Neural progenitor cell (in vitro differentiated cells): ENCODE measurements at regions not wholly inside any gene's neighbourhood (a gene's known extent, or its start where the extent isn't known, plus 50 kb on each side); places are given as distances from the start of the nearest gene placed in this dataset.

ENCODE experiments used
- EZH2 ChIP-seq: fragments of 200-600 bp; sonication (generic); IDR thresholded peaks from 2 replicates; pipeline ENCODE4 v1.6.1; 2017; ENCODE audit warnings: antibody characterized with exemption, mild to moderate bottlenecking, moderate library complexity
- EZH2phosphoT487 ChIP-seq: fragments of 200-600 bp; sonication (generic); IDR thresholded peaks from 2 replicates; pipeline ENCODE4 v1.6.1; 2017; ENCODE audit warnings: antibody characterized with exemption
- TF ChIP-seq, protein P1 (sequence below): fragments of 200-600 bp; sonication (generic); IDR thresholded peaks from 2 replicates; pipeline ENCODE4 v1.5.1; 2017; ENCODE audit warnings: antibody characterized with exemption, mild to moderate bottlenecking

DNA sequence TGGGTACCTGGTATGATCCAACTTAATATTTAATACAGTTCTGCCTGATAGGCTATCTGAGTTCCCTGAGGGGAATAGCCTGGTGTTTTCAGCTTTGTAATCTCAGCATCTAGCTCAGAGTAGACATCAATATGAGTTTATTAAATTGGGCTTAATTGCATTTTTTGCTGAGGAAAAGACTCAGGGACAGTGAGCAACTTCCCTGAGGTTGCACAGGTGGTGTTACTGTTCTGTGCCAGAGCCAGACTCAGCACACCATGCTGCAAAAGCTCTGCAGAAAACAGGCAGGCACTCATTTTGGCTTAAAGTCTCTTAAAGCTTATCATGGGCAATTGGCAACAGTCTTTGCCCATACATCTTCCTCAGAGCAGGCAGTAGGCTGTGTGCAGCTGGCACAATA is 90.5 kb upstream of the JUN start:
- TF ChIP-seq, protein P1, sequence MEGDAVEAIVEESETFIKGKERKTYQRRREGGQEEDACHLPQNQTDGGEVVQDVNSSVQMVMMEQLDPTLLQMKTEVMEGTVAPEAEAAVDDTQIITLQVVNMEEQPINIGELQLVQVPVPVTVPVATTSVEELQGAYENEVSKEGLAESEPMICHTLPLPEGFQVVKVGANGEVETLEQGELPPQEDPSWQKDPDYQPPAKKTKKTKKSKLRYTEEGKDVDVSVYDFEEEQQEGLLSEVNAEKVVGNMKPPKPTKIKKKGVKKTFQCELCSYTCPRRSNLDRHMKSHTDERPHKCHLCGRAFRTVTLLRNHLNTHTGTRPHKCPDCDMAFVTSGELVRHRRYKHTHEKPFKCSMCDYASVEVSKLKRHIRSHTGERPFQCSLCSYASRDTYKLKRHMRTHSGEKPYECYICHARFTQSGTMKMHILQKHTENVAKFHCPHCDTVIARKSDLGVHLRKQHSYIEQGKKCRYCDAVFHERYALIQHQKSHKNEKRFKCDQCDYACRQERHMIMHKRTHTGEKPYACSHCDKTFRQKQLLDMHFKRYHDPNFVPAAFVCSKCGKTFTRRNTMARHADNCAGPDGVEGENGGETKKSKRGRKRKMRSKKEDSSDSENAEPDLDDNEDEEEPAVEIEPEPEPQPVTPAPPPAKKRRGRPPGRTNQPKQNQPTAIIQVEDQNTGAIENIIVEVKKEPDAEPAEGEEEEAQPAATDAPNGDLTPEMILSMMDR, result no peak
- TF ChIP-seq EZH2phosphoT487, result no peak
- TF ChIP-seq EZH2, result no peak
